Loucy (cell line): ENCODE measurements at regions not wholly inside any gene's neighbourhood (a gene's known extent, or its start where the extent isn't known, plus 50 kb on each side); places are given as distances from the start of the nearest gene placed in this dataset.

ENCODE experiments used
- EZH2phosphoT487 ChIP-seq: fragments of 200-600 bp; IDR thresholded peaks from 2 replicates; pipeline ENCODE4 v1.6.1; 2018; ENCODE audit warnings: antibody characterized with exemption, mild to moderate bottlenecking, moderate library complexity, borderline replicate concordance
- TF ChIP-seq, protein P1 (sequence below): fragments of 200-600 bp; sonication (generic); conservative IDR thresholded peaks from 2 replicates; pipeline ENCODE4 v1.5.1; 2014; ENCODE audit warnings: mild to moderate bottlenecking, antibody characterized with exemption, low read length

- TF ChIP-seq, protein P1, sequence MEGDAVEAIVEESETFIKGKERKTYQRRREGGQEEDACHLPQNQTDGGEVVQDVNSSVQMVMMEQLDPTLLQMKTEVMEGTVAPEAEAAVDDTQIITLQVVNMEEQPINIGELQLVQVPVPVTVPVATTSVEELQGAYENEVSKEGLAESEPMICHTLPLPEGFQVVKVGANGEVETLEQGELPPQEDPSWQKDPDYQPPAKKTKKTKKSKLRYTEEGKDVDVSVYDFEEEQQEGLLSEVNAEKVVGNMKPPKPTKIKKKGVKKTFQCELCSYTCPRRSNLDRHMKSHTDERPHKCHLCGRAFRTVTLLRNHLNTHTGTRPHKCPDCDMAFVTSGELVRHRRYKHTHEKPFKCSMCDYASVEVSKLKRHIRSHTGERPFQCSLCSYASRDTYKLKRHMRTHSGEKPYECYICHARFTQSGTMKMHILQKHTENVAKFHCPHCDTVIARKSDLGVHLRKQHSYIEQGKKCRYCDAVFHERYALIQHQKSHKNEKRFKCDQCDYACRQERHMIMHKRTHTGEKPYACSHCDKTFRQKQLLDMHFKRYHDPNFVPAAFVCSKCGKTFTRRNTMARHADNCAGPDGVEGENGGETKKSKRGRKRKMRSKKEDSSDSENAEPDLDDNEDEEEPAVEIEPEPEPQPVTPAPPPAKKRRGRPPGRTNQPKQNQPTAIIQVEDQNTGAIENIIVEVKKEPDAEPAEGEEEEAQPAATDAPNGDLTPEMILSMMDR = no peak
- TF ChIP-seq EZH2phosphoT487 = no peak
Measured at GRCh38 chr4:91795947-91796346, 507.8 kb upstream of the GRID2 start.
